ENCODE measurements at regions not wholly inside any gene's neighbourhood (a gene's known extent, or its start where the extent isn't known, plus 50 kb on each side); places are given as distances from the start of the nearest gene placed in this dataset.

GRCh38 chr4:96429657-96430056 is 589.8 kb downstream of the PDHA2 start (continued):
- TF ChIP-seq ZNF462 (CRISPR knock-in tag; IDR thresholded peaks at IDR 0.05) (no peak), REST (IDR thresholded peaks at IDR 0.05; ENCODE audit: unreplicated experiment) (no peak), ZNF114 (CRISPR knock-in tag; IDR thresholded peaks at IDR 0.05) (no peak), POLR2AphosphoS5 (IDR thresholded peaks at IDR 0.05; ENCODE audit: low read depth) (no peak), CREB1 (CRISPR knock-in tag; IDR thresholded peaks at IDR 0.05; ENCODE audit: low read depth) (no peak), EZH2 (IDR thresholded peaks at IDR 0.05; ENCODE audit: low read depth, unreplicated experiment) (no peak), NANOG (IDR thresholded peaks at IDR 0.05; ENCODE audit: borderline replicate concordance) (no peak), ZNF331 (CRISPR knock-in tag; IDR thresholded peaks at IDR 0.05; ENCODE audit: low read depth) (no peak)

Measured in GM23338 (cell line).